Activated naive CD4-positive, alpha-beta T cell treated with anti-CD3 and anti-CD28 coated beads, Interleukin-2, amount 50 U/mL, for 24 hours (primary cell): ENCODE measurements at regions not wholly inside any gene's neighbourhood (a gene's known extent, or its start where the extent isn't known, plus 50 kb on each side); places are given as distances from the start of the nearest gene placed in this dataset.
"Not testable (repeated sequence)": the region's sequence is repeated elsewhere in the genome, so short reads cannot be mapped to it uniquely, and the experiment has no call there.

Source experiments
- H3K27ac Mint-ChIP-seq: one replicate; pipeline ENCODE4 v1.8.0; 2021; ENCODE audit warnings: mild to moderate bottlenecking, mixed read lengths
- H3K27me3 Mint-ChIP-seq: one replicate; pipeline ENCODE4 v1.8.0; 2021; ENCODE audit warnings: mixed read lengths
- H3K36me3 Mint-ChIP-seq: one replicate; pipeline ENCODE4 v1.8.0; 2021; ENCODE audit warnings: mixed read lengths
- H3K4me1 Mint-ChIP-seq: one replicate; pipeline ENCODE4 v1.8.0; 2021; ENCODE audit warnings: mixed read lengths
- H3K4me3 Mint-ChIP-seq: one replicate; pipeline ENCODE4 v1.8.0; 2021; ENCODE audit warnings: mild to moderate bottlenecking, mixed read lengths
- H3K9me3 Mint-ChIP-seq: one replicate; pipeline ENCODE4 v1.8.0; 2021; ENCODE audit warnings: mixed read lengths

GRCh38 chr11:34001557-34002064 lies 49.9 kb upstream of the CAPRIN1 start:
- H3K4me3 Mint-ChIP-seq: no peak overlapping the region
- no peak overlapping the region for H3K27ac Mint-ChIP-seq
- no peaks in the 10 kb centered on the region for H3K36me3 Mint-ChIP-seq
- no peaks in the 10 kb centered on the region for H3K9me3 Mint-ChIP-seq
- H3K27me3 Mint-ChIP-seq: no peaks in the 10 kb centered on the region
- H3K4me1 Mint-ChIP-seq: peaks cover 10% of the 10 kb centered on the region

- peaks cover 10% of the 10 kb centered on the region for H3K4me1 Mint-ChIP-seq
- no peaks in the 10 kb centered on the region for H3K27me3 Mint-ChIP-seq
- H3K9me3 Mint-ChIP-seq: no peaks in the 10 kb centered on the region
- no peak overlapping the region for H3K27ac Mint-ChIP-seq
- no peak overlapping the region for H3K4me3 Mint-ChIP-seq
- H3K36me3 Mint-ChIP-seq: no peaks in the 10 kb centered on the region
Observed at GRCh38 chr11:33999393-33999792, 52.1 kb upstream of the CAPRIN1 start.

- Mint-ChIP-seq H3K4me3 (peak overlapping the region; percentile 71), H3K27me3 (no peaks in the 10 kb centered on the region), H3K36me3 (no peaks in the 10 kb centered on the region), H3K9me3 (no peaks in the 10 kb centered on the region), H3K27ac (no peak overlapping the region), H3K4me1 (peaks cover 10% of the 10 kb centered on the region)
Observed at GRCh38 chr11:33997584-33998251, 53.8 kb upstream of the CAPRIN1 start.

GRCh38 chr11:33996498-33997454 lies 54.8 kb upstream of the CAPRIN1 start:
- H3K9me3 Mint-ChIP-seq: no peaks in the 10 kb centered on the region
- H3K27ac Mint-ChIP-seq: no peak overlapping the region
- H3K36me3 Mint-ChIP-seq: no peaks in the 10 kb centered on the region
- peaks cover 11% of the 10 kb centered on the region for H3K4me1 Mint-ChIP-seq
- H3K27me3 Mint-ChIP-seq: no peaks in the 10 kb centered on the region
- peak overlapping the region; percentile 71 for H3K4me3 Mint-ChIP-seq

- Mint-ChIP-seq H3K27me3 (no peaks in the 10 kb centered on the region), H3K9me3 (no peaks in the 10 kb centered on the region), H3K36me3 (no peaks in the 10 kb centered on the region), H3K27ac (no peak overlapping the region), H3K4me1 (peaks cover 19% of the 10 kb centered on the region), H3K4me3 (no peak overlapping the region)
Observed at GRCh38 chr11:33994937-33995336, 56.6 kb upstream of the CAPRIN1 start.

GRCh38 chr11:33991136-33991535 lies 60.4 kb upstream of the CAPRIN1 start:
- H3K36me3 Mint-ChIP-seq, H3K4me3 Mint-ChIP-seq, H3K27ac Mint-ChIP-seq, H3K27me3 Mint-ChIP-seq, H3K4me1 Mint-ChIP-seq, H3K9me3 Mint-ChIP-seq: not testable (repeated sequence)

- H3K36me3 Mint-ChIP-seq, H3K9me3 Mint-ChIP-seq, H3K4me1 Mint-ChIP-seq, H3K4me3 Mint-ChIP-seq, H3K27ac Mint-ChIP-seq, H3K27me3 Mint-ChIP-seq: not testable (repeated sequence)
Observed at GRCh38 chr11:33990131-33990530, 61.4 kb upstream of the CAPRIN1 start.

- Mint-ChIP-seq H3K4me1 (peaks cover 9% of the 10 kb centered on the region), H3K9me3 (no peaks in the 10 kb centered on the region), H3K27me3 (peaks cover 1% of the 10 kb centered on the region), H3K36me3 (no peaks in the 10 kb centered on the region), H3K4me3 (no peak overlapping the region), H3K27ac (no peak overlapping the region)
Observed at GRCh38 chr11:33989461-33989860, 62.1 kb upstream of the CAPRIN1 start.

- Mint-ChIP-seq H3K27me3 (peaks cover 1% of the 10 kb centered on the region), H3K9me3 (no peaks in the 10 kb centered on the region), H3K27ac (no peak overlapping the region), H3K4me1 (peaks cover 9% of the 10 kb centered on the region), H3K4me3 (no peak overlapping the region), H3K36me3 (no peaks in the 10 kb centered on the region)
Observed at GRCh38 chr11:33988586-33989370, 62.8 kb upstream of the CAPRIN1 start.

GRCh38 chr11:33987975-33988580 lies 63.5 kb upstream of the CAPRIN1 start:
- H3K4me3 Mint-ChIP-seq: no peak overlapping the region
- H3K4me1 Mint-ChIP-seq: peaks cover 9% of the 10 kb centered on the region
- no peak overlapping the region for H3K27ac Mint-ChIP-seq
- no peaks in the 10 kb centered on the region for H3K36me3 Mint-ChIP-seq
- peaks cover 1% of the 10 kb centered on the region for H3K27me3 Mint-ChIP-seq
- H3K9me3 Mint-ChIP-seq: no peaks in the 10 kb centered on the region

- no peak overlapping the region for H3K27ac Mint-ChIP-seq
- H3K27me3 Mint-ChIP-seq: peaks cover 1% of the 10 kb centered on the region
- H3K9me3 Mint-ChIP-seq: no peaks in the 10 kb centered on the region
- H3K4me3 Mint-ChIP-seq: no peak overlapping the region
- H3K4me1 Mint-ChIP-seq: peaks cover 9% of the 10 kb centered on the region
- no peaks in the 10 kb centered on the region for H3K36me3 Mint-ChIP-seq
Observed at GRCh38 chr11:33987545-33987944, 64.0 kb upstream of the CAPRIN1 start.

- H3K36me3 Mint-ChIP-seq, H3K27me3 Mint-ChIP-seq, H3K9me3 Mint-ChIP-seq, H3K4me3 Mint-ChIP-seq, H3K27ac Mint-ChIP-seq, H3K4me1 Mint-ChIP-seq: not testable (repeated sequence)
Observed at GRCh38 chr11:33986597-33987501, 64.7 kb upstream of the CAPRIN1 start.

- no peaks in the 10 kb centered on the region for H3K36me3 Mint-ChIP-seq
- peaks cover 1% of the 10 kb centered on the region for H3K27me3 Mint-ChIP-seq
- H3K27ac Mint-ChIP-seq: no peak overlapping the region
- no peaks in the 10 kb centered on the region for H3K4me1 Mint-ChIP-seq
- H3K4me3 Mint-ChIP-seq: no peak overlapping the region
- H3K9me3 Mint-ChIP-seq: no peaks in the 10 kb centered on the region
Observed at GRCh38 chr11:33984682-33985389, 66.7 kb upstream of the CAPRIN1 start.

GRCh38 chr11:33982661-33983060 lies 68.9 kb upstream of the CAPRIN1 start:
- Mint-ChIP-seq H3K27ac (no peak overlapping the region), H3K36me3 (no peaks in the 10 kb centered on the region), H3K27me3 (peaks cover 3% of the 10 kb centered on the region), H3K4me3 (no peak overlapping the region), H3K9me3 (no peaks in the 10 kb centered on the region), H3K4me1 (no peaks in the 10 kb centered on the region)
